Endothelial cell of umbilical vein (primary cell): ENCODE measurements at regions not wholly inside any gene's neighbourhood (a gene's known extent, or its start where the extent isn't known, plus 50 kb on each side); places are given as distances from the start of the nearest gene placed in this dataset.

Experiments
- BruUV-seq: library from RNA; stranded (reverse); fragments of 400-500 nt; replicated peaks from 2 replicates; lab custom pipeline; 2021; lab: Mats Ljungman, UMichigan
- CTCF ChIA-PET: fragments of 300-600, 350-600 bp; sonication (Branson Sonifier 250); formaldehyde crosslinking; loops from one replicate; lab custom pipeline; 2021; ENCODE audit warnings: antibody characterized with exemption, inconsistent platforms; lab: Charles Lee
- POLR2A ChIA-PET: fragments of 300-600, 350-600 bp; sonication (Branson Sonifier 250); formaldehyde crosslinking; loops from one replicate; lab custom pipeline; 2021; ENCODE audit warnings: antibody characterized with exemption, inconsistent platforms; lab: Charles Lee
- DNase-seq: peaks from one replicate; pipeline ENCODE4 v3.0.0-alpha.2; 2011; ENCODE audit warnings: low read depth, low spot score
- FAIRE-seq: peaks from 2 replicates; lab custom pipeline; 2011; peaks lifted over from hg19 to GRCh38; lab: Jason Lieb, UNC
- H2AFZ ChIP-seq: 2 replicates; pipeline ENCODE4 v1.6.0; 2012; ENCODE audit warnings: low read depth, low read length, control low read depth, inconsistent platforms
- H3K27ac ChIP-seq: 2 replicates; pipeline ENCODE4 v1.5.1; 2011; ENCODE audit warnings: low read depth, mild to moderate bottlenecking, control low read depth, low read length, moderate library complexity; ENCODE audit not compliant: insufficient read depth
- H3K27me3 ChIP-seq, 2 experiments: 2 replicates each; pipeline versions ENCODE4 v1.6.0 to v1.6.1; 2011; ENCODE audit warnings: low read length in 2 of 2, mixed read lengths in 1 of 2; ENCODE audit not compliant: control insufficient read depth in 2 of 2, insufficient read depth in 2 of 2
- H3K36me3 ChIP-seq, 2 experiments: 2 replicates in 1 of 2; 3 replicates in 1 of 2; pipeline ENCODE4 v1.5.1; 2011; ENCODE audit warnings: low read length in 2 of 2, mild to moderate bottlenecking in 1 of 2, moderate library complexity in 1 of 2; ENCODE audit not compliant: control insufficient read depth in 2 of 2, insufficient read depth in 2 of 2; ENCODE audit errors: extremely low read depth in 1 of 2
- H3K4me1 ChIP-seq: 3 replicates; pipeline ENCODE4 v1.5.1; 2011; ENCODE audit warnings: mild to moderate bottlenecking, low read length; ENCODE audit not compliant: control insufficient read depth, insufficient read depth; ENCODE audit errors: extremely low read depth
- H3K4me2 ChIP-seq: 2 replicates; pipeline ENCODE4 v1.6.1; 2011; ENCODE audit warnings: low read length, control low read depth, mixed read lengths; ENCODE audit not compliant: insufficient read depth
- H3K4me3 ChIP-seq, 3 experiments: fragments of 200-600 bp in 1 of 3; sonication (generic), shearing (Covaris generic) in 1 of 3; replicated peaks in 1 of 3; 2 replicates each; pipeline ENCODE4 v1.5.1; 2011 to 2016; ENCODE audit warnings: control low read depth in 3 of 3, low read length in 3 of 3, mild to moderate bottlenecking in 2 of 3, inconsistent platforms in 1 of 3, low read depth in 1 of 3, moderate library complexity in 1 of 3; ENCODE audit not compliant: insufficient read depth in 1 of 3
- H3K79me2 ChIP-seq: 2 replicates; pipeline ENCODE4 v1.6.0; 2012; ENCODE audit warnings: low read length, inconsistent platforms; ENCODE audit not compliant: control insufficient read depth, insufficient read depth
- H3K9ac ChIP-seq: replicated peaks from 2 replicates; pipeline ENCODE3; 2011; ENCODE audit warnings: low read length, control low read depth; ENCODE audit not compliant: insufficient read depth; ENCODE audit errors: extremely low read depth
- H3K9me1 ChIP-seq: replicated peaks from 3 replicates; pipeline ENCODE4 v1.6.0; 2011; ENCODE audit warnings: mild to moderate bottlenecking, low read length; ENCODE audit not compliant: control insufficient read depth, insufficient read depth; ENCODE audit errors: extremely low read depth
- H3K9me3 ChIP-seq: replicated peaks from 2 replicates; pipeline ENCODE4 v1.5.1; 2012; ENCODE audit warnings: low read length, inconsistent platforms; ENCODE audit not compliant: control insufficient read depth, insufficient read depth
- H4K20me1 ChIP-seq: replicated peaks from 2 replicates; pipeline ENCODE3; 2011; ENCODE audit warnings: mild to moderate bottlenecking, low read length; ENCODE audit not compliant: control insufficient read depth, insufficient read depth; ENCODE audit errors: extremely low read depth
- CTCF ChIP-seq, 2 donors: IDR thresholded peaks; 1 replicate in 1 of 2; 2 replicates in 1 of 2; pipeline ENCODE4 v1.5.1; 2011; ENCODE audit warnings: low read length in 2 of 2, mild to moderate bottlenecking in 2 of 2, moderate library complexity in 2 of 2, control low read depth in 1 of 2, inconsistent platforms in 1 of 2, low read depth in 1 of 2; ENCODE audit not compliant: insufficient read depth in 1 of 2; ENCODE audit errors: extremely low read depth in 1 of 2
- EZH2 ChIP-seq: IDR thresholded peaks from 2 replicates; pipeline ENCODE4 v1.6.1; 2012; ENCODE audit warnings: borderline replicate concordance, low read depth, mild to moderate bottlenecking, moderate library complexity, low read length, inconsistent platforms; ENCODE audit not compliant: severe bottlenecking
- FOS ChIP-seq: IDR thresholded peaks from 2 replicates; pipeline ENCODE4 v1.6.1; 2011; ENCODE audit warnings: mild to moderate bottlenecking, low read length, moderate library complexity, borderline replicate concordance; ENCODE audit not compliant: insufficient read depth
- GATA2 ChIP-seq: IDR thresholded peaks from 2 replicates; pipeline ENCODE4 v1.7.0; 2011; ENCODE audit warnings: low read depth, mild to moderate bottlenecking, moderate library complexity, mixed read lengths, low read length; ENCODE audit not compliant: insufficient read length, insufficient read depth
- JUN ChIP-seq: IDR thresholded peaks from 2 replicates; pipeline ENCODE4 v1.6.1; 2011; ENCODE audit warnings: borderline replicate concordance, low read depth; ENCODE audit not compliant: insufficient read length, insufficient read depth
- MAX ChIP-seq: IDR thresholded peaks from 2 replicates; pipeline ENCODE4 v1.6.1; 2011; ENCODE audit not compliant: insufficient read depth, insufficient read length
- MYC ChIP-seq: IDR thresholded peaks from one replicate; pipeline ENCODE4 v1.6.1; 2011; ENCODE audit warnings: mild to moderate bottlenecking, low read depth, low read length
- POLR2A ChIP-seq: IDR thresholded peaks from 2 replicates; pipeline ENCODE4 v1.6.1; 2012; ENCODE audit warnings: low read depth, mild to moderate bottlenecking, control low read depth, low read length
- POLR2AphosphoS5 ChIP-seq: IDR thresholded peaks from 2 replicates; pipeline ENCODE4 v1.6.1; 2012; ENCODE audit warnings: low read depth, mild to moderate bottlenecking, control low read depth, low read length, moderate library complexity; ENCODE audit not compliant: insufficient read depth
- dilution Hi-C: fragments of 300-500 bp; cut with MboI; formaldehyde crosslinking; loops from one replicate; pipeline ENCODE4 v1.15.0; 2019; ENCODE audit warnings: low sequenced_read_pairs; ENCODE audit not compliant: extremely low pct_ligation_motif_present
- intact Hi-C: fragments of 100-400 bp; cut with micrococcal nuclease; formaldehyde crosslinking; loops from one replicate; pipeline ENCODE4 v1.10.0; 2022

- no peaks in the 10 kb centered on the region for H4K20me1 ChIP-seq
- H3K4me1 ChIP-seq = no peaks in the 10 kb centered on the region
- TF ChIP-seq EZH2 (no peak), POLR2AphosphoS5 (no peak), POLR2A (no peak), JUN (no peak), CTCF (IDR thresholded peaks at IDR 0.05; ENCODE audit: extremely low read depth in 1 of 2, insufficient read depth in 1 of 2, low read depth in 1 of 2, low read length in 2 of 2) (no peak)
- no peaks in the 10 kb centered on the region for H3K79me2 ChIP-seq
- H3K9me3 ChIP-seq = peaks cover 2% of the 10 kb centered on the region
- H3K4me3 ChIP-seq = no peak overlapping the region
- ChIA-PET POLR2A (no interaction called here), CTCF (no interaction called here)
- H3K9ac ChIP-seq = no peak overlapping the region
- FAIRE-seq (no peak), DNase-seq (no peak)
- no peak overlapping the region for H2AFZ ChIP-seq
- no peaks in the 10 kb centered on the region for H3K9me1 ChIP-seq
- H3K36me3 ChIP-seq = no peaks in the 10 kb centered on the region
- H3K27ac ChIP-seq = no peak overlapping the region
- intact Hi-C loops (no loop called here), dilution Hi-C loops (no loop called here)
- no peak overlapping the region for H3K4me2 ChIP-seq
- no TSS peak for BruUV-seq
- no peaks in the 10 kb centered on the region for H3K27me3 ChIP-seq
These were observed 866.9 kb upstream of the FRG1 start for GRCh38 chr4:189073739-189074138.

- Histone ChIP-seq H4K20me1 (no peaks in the 10 kb centered on the region), H3K9me1 (no peaks in the 10 kb centered on the region), H3K27ac (no peak overlapping the region), H3K9me3 (peaks cover 2% of the 10 kb centered on the region), H3K4me1 (no peaks in the 10 kb centered on the region), H3K9ac (no peak overlapping the region), H3K4me3 (no peak overlapping the region), H3K36me3 (no peaks in the 10 kb centered on the region), H3K4me2 (no peak overlapping the region), H3K79me2 (no peaks in the 10 kb centered on the region), H2AFZ (no peak overlapping the region), H3K27me3 (no peaks in the 10 kb centered on the region)
- ChIA-PET POLR2A (no interaction called here), CTCF (no interaction called here)
- BruUV-seq = no TSS peak
- dilution Hi-C loops (no loop called here), intact Hi-C loops (no loop called here)
- DNase-seq (no peak), FAIRE-seq (no peak)
- TF ChIP-seq GATA2 (no peak), FOS (no peak), CTCF (IDR thresholded peaks at IDR 0.05; ENCODE audit: extremely low read depth in 1 of 2, insufficient read depth in 1 of 2, low read depth in 1 of 2, low read length in 2 of 2) (no peak), MYC (no peak), JUN (no peak), POLR2AphosphoS5 (no peak), EZH2 (no peak), POLR2A (no peak), MAX (no peak)
These were observed 858.8 kb upstream of the FRG1 start for GRCh38 chr4:189081826-189082225.
